HG02973 (cell line): ENCODE measurements at regions not wholly inside any gene's neighbourhood (a gene's known extent, or its start where the extent isn't known, plus 50 kb on each side); places are given as distances from the start of the nearest gene placed in this dataset.

ENCODE experiments used
- ATAC-seq: cut with Tn5 transposase; IDR thresholded peaks from one replicate; pipeline ENCODE4 v1.9.1; 2021; ENCODE audit warnings: moderate library complexity; ENCODE audit not compliant: unreplicated experiment

- ATAC-seq: no peak
These were observed 236.3 kb upstream of the AGAP1 start for GRCh38 chr2:235257590-235257989.

DNA sequence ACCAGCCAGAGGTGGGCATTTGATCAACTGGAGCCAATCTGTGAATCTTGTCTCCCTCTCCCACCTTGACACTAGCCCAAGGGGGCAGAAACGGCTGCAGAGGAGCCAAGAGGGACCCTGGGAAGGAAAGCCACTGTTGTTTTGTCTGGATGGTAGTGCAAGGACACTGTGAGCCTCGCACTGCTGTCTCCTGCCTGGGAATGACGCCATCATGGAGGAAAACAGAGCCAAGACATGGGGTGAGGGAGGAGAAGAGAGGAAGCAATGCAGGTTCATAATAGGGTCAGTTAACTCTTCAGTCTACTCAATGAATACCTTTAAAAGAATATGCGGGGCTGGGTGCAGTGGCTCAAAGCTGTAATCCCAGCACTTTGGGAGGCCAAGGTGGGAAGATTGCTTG is 231.1 kb upstream of the AGAP1 start:
- ATAC-seq: no peak

- ATAC-seq: no peak
These were observed 230.4 kb upstream of the AGAP1 start for GRCh38 chr2:235263205-235264120.

DNA sequence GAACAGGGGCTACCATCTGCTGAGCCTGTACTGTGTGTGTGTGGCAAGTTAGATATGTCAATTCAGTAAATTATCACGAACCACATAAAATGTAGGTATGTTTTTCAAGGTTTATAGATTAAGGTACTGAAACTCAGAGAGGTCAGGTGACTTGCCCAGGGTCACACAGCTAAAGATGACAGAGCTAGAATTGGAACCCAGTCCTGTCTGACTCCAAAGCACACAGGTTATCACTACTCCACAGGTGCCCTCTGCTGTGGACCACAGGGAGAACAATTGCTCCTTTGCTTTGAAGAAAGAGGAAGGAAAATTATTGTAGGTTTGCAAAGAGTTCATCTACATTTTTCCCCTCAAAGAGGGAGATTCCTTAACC is 229.7 kb upstream of the AGAP1 start:
- ATAC-seq: no peak

DNA sequence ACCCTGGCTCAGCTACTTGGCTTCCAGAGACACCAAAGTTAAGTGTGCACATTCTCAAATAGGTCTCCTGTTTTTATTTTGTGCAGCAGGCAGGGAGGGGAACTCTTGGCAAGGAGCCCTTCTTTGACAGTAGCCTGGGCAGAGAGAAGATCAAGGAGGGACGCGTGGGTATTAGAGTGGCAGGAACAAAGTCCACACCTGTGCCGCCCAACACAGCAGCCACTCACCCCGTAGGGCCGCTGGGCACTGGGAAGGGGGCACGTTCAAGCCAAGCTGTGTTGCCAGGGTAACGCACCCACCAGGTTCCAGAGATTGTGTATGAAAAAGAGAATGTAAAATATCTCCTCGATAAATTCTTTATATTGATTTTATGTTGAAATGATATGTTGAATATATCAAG is 229.3 kb upstream of the AGAP1 start:
- no peak for ATAC-seq

DNA sequence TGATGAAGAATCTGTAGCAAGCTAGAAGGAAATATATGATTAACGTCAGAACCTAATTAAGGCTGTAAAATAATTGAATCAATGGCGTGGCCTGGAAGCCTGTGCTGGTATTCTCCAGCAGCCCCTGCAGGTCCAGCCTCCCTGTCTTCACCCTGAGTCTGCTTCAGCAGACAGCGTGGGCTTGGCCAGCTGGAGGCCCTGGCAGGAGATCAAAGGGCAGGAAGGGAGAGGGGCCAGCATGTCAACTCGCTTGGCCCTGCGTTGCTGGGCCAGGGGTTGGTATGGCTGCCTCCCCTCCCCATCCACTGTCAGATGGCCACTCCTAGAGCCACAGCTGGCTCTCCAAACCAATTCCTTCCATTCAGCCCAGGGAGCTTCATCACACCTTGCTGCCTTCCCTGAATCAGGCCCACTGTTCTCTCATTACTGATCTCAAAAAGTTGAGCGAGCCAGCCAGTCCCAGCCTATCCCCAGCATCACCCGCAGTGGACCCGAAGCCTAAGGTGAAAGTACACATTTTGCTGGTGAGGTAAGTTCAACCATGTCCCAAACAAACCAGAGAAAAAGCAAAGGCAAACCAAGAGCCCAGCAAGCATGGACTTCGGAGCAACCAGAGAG is 228.4 kb upstream of the AGAP1 start:
- no peak for ATAC-seq

DNA sequence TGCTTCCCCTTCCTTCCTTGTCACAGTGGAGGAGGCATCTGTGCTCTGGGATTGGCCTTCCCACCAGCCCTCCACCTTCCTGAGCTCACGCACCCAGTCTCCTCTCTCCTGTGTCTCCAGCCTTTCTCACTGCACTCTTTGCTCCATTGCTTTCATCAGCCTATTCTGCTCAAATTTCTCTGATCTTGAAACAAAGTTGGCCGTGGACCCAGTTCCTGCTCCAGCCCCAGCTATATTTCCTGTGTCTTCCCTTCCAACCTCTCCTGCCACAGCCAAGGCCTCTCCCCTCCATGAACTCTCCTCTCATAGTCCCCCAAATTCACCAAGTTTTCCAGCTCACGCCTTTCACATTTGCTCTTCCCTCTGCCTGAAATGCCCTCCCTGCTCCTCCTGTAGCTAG is 226.6 kb upstream of the AGAP1 start:
- no peak for ATAC-seq

DNA sequence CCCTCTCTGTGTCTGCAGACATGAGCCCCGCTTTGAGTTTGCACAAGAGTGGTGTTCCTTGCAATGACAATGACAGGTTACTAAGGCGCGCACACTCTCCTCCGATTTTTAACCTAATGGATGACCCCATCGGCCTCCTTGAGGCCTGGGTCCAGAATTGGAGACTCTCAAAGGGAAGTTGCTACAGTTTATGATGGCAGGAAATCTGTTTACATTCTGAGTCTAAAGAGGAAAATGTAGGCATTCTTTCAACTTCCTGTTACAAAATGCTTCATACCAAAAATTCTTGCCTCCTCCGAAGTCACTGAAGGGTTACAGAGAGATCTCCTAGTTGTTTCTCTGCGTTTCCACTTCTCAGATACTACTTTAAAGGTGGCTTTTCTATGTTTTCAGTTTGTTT is 225.3 kb upstream of the AGAP1 start:
- ATAC-seq: no peak

DNA sequence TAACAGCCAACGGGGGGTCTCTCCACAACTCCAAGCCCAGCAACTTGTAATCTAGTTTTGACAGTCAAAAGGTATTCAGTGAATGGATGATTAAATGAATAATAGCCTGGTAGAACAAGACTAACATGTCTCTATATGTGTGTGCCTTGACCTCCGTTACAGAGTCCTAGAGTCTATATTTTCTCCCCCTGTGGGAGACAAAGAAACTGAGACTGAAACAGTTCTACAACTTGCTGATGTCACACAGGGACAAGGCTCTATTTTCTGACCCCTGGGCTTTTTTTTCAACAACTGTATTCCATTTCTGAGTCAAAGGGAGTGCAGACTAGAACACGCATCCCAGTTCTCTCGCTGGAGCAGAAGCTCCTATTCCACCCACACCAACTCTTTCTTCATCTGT is 223.6 kb upstream of the AGAP1 start:
- ATAC-seq: peak; percentile 50

DNA sequence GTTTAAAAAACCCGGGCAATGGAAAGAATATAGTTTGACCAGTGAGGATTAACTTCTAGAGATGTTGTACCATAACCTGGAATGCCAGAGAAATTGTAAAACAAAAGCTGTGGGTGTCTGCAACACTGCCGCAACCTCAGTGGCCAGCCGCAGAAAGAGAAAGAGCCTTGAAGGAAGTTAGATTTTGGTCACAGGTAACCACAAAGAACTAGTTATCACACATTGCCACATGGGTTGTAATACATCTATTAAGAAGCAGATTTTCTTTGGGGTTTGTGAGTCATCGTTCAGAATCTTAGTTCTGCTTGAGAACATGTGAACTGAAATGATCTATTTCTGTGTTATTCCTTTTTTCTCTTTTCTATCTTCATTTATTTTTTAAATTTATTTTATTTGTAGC is 222.9 kb upstream of the AGAP1 start:
- ATAC-seq: peak; percentile 96

GRCh38 chr2:235271936-235272335 is 221.9 kb upstream of the AGAP1 start:
- ATAC-seq: no peak

DNA sequence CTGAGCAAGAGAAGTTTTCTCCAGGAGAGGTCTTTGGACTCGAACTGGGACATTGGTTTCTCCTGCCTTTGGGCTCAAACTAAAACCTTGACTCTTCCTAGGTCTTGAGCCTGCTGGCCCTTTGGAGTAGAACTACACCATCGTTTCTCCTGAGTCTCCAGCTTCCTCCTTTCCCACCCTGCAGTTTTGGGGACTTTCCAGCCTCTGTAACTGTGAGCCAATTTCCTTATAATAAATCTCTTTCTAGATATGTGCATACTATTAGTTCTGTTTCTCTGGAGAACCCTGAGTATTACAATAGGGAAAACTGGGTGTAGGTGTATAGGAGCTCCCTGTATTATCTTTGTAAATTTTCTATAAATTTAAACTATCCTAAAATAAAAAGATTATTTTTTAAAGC is 219.8 kb upstream of the AGAP1 start:
- no peak for ATAC-seq

DNA sequence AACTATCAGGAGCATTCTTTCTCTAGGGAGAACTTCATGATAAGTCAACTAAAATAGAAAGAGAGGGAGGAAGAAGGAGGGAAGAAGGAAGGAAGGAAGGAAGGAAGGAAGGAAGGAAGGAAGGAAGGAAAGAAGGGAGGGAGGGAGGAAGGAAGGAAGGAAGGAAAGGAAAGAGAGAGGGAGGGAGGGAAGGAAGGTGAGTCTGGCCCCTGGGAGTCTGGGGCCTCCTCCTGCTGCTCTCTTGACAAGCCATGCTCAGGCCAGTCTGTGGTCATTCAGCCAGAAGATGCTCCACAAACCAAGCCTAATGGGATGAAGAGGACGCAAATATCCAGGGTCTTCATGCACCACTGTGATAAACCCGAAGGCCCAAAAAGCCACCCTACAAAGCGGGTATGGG is 216.4 kb upstream of the AGAP1 start:
- ATAC-seq: no peak

- no peak for ATAC-seq
These were observed 215.0 kb upstream of the AGAP1 start for GRCh38 chr2:235278771-235279355.

GRCh38 chr2:235279965-235280364 is 213.9 kb upstream of the AGAP1 start:
- no peak for ATAC-seq

GRCh38 chr2:235283246-235283645 is 210.6 kb upstream of the AGAP1 start:
- no peak for ATAC-seq

DNA sequence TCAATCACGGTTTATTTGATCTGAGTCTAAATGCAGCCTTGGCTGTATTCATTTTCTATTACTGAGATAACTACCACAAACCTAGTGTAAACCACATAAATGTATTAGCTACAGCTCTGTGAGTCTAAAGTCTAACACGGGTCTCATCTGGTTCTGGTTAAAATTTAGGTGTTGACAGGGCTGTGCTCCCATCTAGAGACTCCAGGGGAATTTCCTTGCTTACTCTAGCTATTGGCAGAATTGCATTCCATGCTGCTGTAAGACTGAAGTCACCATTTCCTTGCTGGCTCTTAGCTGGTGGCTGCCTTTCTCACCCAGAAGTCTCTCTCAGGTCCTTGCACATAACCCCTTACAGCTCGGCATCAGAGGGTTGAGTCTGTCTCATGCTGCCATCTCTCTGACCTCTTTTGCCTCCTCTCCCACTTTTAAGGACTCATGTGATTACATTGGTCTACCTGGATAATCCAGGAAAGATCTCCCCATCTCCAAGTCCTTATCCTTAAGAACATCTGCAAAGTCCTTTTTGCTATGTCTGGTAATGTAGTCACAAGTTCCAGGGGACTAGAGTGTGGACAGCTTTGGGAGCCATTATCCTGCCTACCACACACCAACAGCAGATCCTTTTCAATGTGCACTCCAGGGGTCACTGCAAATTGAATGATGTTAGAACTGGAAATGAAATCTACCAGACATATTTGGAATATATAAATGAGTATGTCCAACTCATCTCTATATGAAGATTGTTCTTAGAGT is 207.0 kb upstream of the AGAP1 start:
- ATAC-seq: no peak

DNA sequence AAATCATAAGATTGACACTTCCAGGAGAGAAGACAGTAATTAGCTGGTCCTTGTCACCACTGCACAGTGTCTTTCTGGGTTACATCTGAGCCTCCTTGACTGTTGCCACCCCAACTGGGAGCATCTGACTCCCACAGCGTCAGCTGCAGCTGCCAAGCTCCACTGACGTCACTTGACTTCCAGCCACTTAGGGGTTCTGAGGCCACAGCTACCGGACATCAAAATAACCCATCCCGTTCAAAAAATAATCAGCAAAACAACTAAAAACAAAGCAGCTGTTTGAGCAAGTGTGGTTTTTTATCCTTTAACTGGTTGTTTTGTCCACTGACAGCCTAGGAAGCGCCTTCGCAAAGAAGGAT is 206.5 kb upstream of the AGAP1 start:
- no peak for ATAC-seq

DNA sequence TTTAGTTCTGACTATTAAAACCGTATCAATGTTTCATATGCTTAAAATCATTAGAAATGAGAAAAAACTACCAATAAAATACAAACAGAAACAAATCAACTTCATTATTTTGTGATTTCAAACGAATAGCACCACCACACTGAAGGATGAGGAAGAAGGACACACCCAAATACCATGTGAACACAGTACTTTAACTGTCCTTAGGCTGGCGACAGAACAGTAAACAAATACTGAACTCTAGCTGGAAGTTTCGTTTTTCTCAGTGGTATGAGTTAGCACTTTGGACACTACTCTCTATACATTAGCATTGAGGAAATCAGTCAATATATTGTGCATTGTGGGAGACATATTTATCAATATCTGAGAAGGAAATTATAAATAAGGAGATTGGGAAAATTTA is 202.4 kb upstream of the AGAP1 start:
- ATAC-seq: no peak

DNA sequence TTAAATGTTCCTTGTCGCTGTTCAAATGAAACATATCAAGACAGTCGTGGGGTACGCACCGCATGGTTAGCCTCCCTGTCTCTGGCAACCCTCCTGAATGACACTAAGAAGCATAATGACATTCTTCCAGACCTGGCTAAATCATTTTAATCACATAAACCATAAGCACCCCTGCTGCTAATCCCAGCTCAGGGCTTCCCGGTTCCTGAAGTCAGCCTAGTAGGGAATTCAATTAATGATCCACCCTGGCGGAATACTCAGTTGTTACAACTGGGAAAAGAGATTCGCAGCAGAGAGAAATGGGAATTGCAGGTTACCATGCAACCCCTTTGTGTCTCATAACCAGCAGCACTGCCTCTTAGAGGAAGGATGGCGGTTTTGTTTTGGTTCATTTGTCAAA is 200.8 kb upstream of the AGAP1 start:
- no peak for ATAC-seq

DNA sequence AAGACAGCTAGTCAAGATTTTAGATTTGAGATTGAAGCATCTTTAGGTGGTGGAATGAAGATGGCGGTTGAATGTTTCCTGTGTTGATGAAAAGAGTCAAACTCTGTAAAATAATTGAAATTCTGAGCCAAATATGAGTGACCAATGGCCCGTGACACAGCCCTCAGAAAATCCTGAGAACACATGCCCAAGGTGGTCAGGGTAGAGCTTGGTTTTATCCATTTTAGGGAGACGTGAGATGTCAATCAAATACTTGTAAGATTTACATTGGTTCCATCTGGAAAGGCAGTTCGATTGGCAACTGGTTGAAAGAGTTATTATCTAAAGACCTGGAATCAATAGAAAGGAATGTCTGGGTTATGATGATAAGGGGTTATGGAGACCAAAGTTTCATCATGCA is 198.0 kb upstream of the AGAP1 start:
- ATAC-seq: no peak
